Kidney glomerular epithelial cell (primary cell): ENCODE measurements at regions not wholly inside any gene's neighbourhood (a gene's known extent, or its start where the extent isn't known, plus 50 kb on each side); places are given as distances from the start of the nearest gene placed in this dataset.

Experiments used
- DNase-seq: peaks from one replicate; lab custom pipeline; 2025; lab: John Stamatoyannopoulos, UW

DNA sequence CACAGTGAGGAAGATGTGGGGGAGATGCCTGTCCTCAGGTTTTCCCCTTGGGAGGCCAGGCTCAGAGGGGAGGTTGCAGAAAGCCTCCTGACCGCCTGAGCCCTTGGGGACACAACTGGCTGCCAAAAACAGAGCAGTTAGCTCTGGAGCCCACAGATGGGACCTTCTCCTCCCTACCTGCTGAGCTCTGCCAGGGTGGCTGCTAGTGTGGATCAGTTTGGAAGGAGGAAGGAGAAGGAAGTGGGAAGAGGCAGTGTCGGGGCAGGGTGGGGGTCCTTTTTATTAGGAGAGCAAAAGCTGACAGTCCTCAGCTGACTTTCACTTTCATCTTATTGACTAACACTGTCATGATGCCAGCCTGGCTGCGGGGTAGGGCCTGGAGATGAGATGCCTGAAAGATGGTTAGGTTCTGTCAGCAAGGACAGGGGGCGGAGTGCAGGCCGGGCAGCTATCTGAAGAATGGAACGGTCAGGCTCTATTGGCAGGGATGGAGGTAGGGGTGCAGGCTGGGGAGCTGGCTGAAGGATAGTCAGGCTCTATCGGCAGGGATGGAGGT, 188.5 kb upstream of the HDAC4 start:
- DNase-seq = no peak

- DNase-seq = no peak
These were observed 187.8 kb upstream of the HDAC4 start for GRCh38 chr2:239588451-239589269.

DNA sequence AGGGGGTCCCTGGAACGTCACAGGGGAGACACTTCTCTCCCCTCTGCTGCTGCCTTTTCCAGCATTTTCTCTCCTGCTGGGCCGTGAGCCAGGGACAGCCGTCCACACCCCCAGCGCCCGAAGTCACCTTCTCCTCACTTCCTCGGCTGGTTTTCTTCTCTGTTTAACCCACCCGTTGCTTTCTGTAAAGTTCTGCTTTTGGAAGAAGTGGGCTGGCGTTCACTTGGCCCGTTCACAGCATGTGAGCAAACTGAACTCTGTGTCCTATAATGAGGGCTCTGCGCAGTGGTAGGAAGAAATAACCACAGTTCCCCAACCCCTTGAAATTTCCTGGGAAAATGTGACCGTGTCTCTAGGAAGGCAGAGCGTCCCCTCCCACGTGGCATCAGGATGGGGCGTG, 187.0 kb upstream of the HDAC4 start:
- no peak for DNase-seq

DNA sequence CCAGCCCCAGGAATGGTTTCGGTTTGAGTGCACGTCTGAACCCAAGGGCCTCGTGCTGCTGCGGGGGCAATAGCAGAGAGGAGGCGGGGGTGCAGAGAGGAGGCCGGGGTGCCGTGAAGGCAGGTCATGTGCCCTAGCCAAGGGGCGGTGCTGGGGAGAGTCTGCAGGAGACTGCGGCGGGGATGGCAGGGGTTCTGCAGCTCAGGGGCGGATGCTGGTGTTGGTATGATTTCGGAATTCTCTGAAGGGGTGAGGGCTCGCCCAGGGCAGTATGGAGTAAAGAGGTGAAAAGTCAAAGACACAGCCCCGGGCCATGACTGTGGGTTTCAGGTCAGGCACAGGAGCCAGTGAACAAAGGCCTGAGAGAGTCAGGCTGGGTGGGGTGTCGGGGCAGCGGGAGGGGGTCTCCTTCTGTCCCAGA, 186.5 kb upstream of the HDAC4 start:
- no peak for DNase-seq

- DNase-seq = no peak
These were observed 186.0 kb upstream of the HDAC4 start for GRCh38 chr2:239586651-239587310.

- DNase-seq = no peak
These were observed 184.6 kb upstream of the HDAC4 start for GRCh38 chr2:239585422-239585821.

DNA sequence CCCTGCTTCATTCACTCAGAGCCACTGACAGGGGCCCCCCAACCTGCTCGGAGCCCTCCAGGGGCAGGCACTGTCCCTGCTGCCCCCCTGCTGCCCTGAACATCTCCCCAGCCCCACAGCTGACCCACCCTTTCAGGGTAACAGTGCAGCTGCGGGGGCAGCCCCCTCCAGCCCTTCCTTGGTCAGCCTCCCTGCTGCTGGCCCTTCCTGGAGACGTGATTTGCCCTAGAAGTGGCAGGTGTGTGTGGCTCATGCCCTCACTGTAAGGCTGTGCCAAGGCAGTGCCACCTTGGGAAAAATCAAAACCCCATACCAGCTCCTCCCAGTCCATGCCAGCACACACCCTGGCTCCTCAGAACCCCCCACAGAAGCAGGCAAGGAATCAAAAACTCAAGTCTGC, 184.2 kb upstream of the HDAC4 start:
- DNase-seq = no peak

DNA sequence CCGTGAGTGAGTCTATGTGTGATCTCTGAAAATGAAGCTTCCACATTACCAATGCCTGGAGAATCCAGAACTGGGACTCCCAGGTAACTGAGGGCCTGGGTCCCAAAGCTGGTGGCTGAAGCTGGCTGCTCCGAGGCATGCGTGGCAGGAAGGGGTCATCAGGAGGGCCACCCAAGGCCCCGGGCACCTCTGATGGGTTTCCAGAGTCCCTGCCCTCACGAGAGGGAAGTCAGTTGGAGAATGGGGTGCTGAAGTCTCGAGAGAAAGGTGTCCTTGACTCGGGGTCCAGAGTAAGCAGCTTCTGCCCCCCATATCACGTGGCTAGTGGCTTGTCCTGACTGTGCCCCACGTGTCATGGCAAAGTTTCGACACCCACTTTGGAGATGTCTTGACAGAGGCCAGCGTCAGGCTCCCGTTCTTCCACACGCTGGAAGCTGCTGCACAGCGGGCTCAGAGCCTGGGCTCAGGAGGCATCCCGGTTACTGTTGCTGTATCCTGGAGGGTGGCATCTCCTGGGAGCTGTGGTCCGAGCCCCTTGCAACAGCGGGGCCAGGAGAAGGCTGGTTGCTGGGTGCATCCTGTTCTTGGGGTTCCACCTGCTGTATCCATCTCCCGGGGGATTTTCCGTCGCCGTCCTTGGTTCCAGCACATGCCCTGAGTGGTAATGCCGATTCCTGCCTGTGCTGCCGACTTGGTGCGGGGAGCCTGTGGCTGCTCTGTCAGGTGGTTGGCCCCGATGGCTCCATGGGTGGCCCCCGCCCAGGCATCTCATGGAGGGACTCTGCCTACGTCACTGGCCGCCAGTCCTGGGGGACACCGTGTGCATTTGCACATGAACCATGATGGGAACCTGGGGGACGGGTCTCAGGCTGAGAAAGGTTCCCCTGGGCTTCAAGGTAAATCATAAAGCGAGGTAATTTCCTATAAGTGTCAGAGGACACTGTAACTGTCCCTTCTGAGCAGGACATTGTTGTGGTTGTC, 183.3 kb upstream of the HDAC4 start:
- DNase-seq = no peak

DNA sequence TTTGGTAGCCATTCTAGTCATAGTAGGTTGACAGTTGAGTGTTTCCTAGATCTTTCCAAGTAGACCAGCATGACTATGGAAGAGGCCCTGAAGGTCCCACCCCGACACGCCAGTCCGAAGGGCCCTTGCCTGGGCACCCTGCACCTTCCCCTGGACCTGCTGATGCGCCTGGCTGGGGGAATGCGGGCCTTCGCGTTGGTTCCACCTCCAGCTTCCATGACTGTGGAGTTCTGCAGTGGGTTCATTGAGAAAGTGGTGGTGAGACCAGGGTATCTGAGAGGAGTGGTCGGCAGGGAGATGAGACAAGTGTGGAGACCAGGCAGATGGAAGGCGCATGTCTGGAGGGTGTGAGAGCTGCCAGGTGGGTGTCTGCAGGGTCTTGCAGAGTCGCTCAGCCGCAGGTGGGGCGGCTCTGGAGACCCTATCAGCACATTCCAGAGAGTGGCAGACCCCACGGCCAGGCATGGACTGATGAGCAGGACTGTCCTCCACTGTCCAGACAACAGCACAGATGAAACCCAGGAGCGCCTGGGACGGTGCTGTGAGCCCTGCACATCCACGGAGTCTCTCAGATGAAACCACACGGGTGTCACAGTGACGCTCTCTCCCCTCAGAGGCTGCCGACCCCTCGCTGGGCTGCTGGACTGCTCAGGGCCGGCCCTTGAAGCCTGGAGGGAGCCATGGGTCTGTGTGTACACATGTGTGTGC, 182.5 kb upstream of the HDAC4 start:
- DNase-seq = no peak

DNA sequence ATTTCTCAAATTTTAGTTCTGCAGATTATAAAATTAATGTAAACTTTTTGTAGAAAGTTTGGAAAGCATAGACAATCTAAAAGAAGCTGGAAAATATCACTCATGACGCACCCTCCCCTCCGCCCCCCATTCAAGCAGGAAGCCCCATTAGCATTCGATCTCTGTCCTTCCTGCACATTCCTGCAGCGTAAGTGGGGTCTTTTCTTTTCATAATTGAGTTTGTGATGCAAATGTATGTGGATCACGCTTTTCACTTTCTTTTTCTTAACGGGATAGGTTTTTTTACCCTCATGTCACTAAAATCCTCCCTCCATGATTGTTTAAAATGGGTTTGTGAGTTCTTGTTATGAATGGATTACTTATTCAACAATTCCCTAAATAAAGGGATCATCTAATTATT, 181.7 kb upstream of the HDAC4 start:
- no peak for DNase-seq

- no peak for DNase-seq
These were observed 180.6 kb upstream of the HDAC4 start for GRCh38 chr2:239581352-239581901.

GRCh38 chr2:239580199-239580527, 179.3 kb upstream of the HDAC4 start:
- DNase-seq = no peak

DNA sequence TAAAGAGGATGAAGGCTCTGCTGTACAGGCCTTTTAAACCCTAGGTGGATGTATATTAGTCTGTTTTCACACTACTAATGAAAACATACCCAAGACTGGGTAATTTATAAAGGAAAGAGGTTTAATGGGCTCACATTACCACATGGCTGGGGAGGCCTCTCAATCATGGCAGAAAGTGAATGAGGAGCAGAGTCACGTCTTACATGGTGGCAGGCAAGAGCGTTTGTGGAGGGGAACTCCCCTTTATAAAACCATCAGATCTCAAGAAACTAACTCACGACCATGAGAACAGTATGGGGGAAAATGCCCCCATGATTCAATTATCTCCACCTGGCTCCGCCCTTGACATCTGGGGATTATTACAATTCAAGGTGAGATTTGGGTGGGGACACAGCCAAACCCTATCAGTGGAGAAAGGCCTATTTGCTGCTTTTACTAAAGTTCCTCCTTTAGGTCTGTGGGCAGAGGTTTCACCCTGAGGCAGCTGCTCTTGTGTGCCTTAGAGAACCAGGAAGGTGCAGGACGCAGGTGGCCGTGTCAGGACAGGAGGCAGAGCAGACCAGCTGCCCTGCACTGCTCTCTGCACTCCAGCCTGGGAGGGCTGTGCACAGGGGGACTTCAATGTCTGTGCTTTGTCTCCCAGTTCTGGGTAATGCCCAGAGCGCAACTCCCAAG, 178.8 kb upstream of the HDAC4 start:
- no peak for DNase-seq

- DNase-seq = no peak
These were observed 178.3 kb upstream of the HDAC4 start for GRCh38 chr2:239579081-239579480.

- DNase-seq = no peak
These were observed 177.6 kb upstream of the HDAC4 start for GRCh38 chr2:239578381-239578780.

DNA sequence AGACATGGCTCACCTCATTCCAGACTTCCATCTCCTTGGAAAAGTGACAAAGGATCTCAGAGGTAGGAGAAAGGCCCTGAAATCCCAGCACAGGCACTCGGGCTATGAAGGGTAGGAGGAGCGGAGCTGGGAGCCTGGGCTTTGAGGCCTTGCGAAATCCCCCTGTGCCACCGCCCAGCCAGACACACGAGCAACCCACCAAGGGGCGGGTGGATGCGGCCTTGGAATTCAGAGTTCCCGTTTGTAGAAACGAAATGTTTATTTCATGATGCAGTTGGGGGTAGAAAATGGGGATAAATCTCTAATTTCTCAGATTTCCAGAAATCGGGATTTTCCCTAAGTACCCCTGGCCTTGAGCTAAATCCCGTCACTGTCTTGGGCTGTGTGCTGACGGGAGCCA, 177.1 kb upstream of the HDAC4 start:
- DNase-seq = no peak

- no peak for DNase-seq
These were observed 176.2 kb upstream of the HDAC4 start for GRCh38 chr2:239576784-239577685.

GRCh38 chr2:239575931-239576445, 175.2 kb upstream of the HDAC4 start:
- no peak for DNase-seq

DNA sequence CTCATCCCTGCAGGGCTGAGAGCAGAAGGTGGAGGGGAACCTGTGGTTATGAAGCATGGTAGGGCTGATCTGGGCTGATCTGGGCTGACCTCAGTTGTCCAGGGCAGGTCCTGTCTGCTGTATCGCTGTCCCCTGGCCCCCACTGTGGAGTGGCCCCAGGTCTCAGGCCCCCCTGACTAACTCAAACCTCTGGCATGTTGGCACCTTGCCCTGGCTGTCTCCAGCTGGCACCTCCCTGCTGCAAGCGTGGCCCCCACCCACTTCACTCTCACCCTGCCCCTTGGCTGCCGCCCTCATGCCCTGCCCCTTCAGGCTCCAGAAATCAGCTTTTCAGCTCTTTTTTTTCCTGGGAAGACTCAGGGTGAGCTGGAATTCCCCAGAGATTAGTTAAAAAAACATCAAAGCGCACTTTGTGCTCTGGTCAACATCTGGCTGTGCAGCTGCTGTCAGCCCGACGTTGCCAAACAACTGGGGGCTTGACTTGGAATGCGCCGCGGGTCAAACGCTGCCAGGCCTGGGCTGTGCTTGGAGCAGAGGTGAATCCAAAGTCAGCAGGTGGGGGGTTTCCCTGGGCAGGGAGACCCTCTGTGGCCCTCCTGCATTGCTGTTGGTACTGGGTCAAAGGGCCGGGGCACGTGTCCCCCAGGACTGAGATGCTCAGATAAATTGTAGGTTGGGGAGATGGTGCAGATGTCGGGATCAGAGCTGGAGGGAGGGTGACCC, 173.8 kb upstream of the HDAC4 start:
- no peak for DNase-seq
